ENCODE measurements at regions not wholly inside any gene's neighbourhood (a gene's known extent, or its start where the extent isn't known, plus 50 kb on each side); places are given as distances from the start of the nearest gene placed in this dataset.

DNA sequence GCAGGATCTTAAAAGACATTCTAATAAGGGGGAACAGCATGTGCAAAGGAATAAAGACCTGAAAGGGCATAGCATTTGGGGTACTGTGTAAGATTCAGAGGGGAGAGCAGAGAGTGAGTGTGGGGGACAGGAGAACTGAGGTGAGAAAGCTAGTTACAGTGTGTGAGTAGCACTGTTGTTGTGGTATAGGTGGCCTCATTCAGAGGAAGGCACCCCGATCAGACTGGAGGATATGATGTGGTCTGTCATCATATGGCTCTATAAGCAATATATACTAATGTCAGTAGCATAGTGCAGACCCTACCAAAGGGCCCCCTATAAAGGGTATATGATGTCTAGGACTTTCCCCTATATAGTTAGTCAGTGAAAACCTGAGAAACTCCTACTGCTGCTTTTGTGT, 175.8 kb downstream of the FMR1NB start:
- no peaks in the 10 kb centered on the region for H3K9me3 Mint-ChIP-seq (ENCODE audit: unreplicated experiment)
- H3K36me3 ChIP-seq (ENCODE audit: insufficient read depth, low read length): no peaks in the 10 kb centered on the region
- H3K9ac ChIP-seq (ENCODE audit: low read length): no peak overlapping the region
- H3K27ac Mint-ChIP-seq (ENCODE audit: unreplicated experiment): no peak overlapping the region
- no peak overlapping the region for H3K27ac ChIP-seq (ENCODE audit: low read depth, low read length)
- no peak overlapping the region for H3K4me3 Mint-ChIP-seq (ENCODE audit: unreplicated experiment)
- no peaks in the 10 kb centered on the region for H3K4me1 Mint-ChIP-seq (ENCODE audit: low read depth, unreplicated experiment)
- H3K36me3 Mint-ChIP-seq (ENCODE audit: low read depth, unreplicated experiment): no peaks in the 10 kb centered on the region
- H3K27me3 Mint-ChIP-seq (ENCODE audit: low read depth, unreplicated experiment): peaks cover 3% of the 10 kb centered on the region
- no peak overlapping the region for H2AFZ ChIP-seq (ENCODE audit: low read depth, low read length)
- no peaks in the 10 kb centered on the region for H3K4me1 ChIP-seq (ENCODE audit: insufficient read depth, low read length)
- no peak for DNase-seq (ENCODE audit: low read depth)
- H3K4me3 ChIP-seq (ENCODE audit: insufficient read depth, low read depth, low read length): no peak overlapping the region
- no peak overlapping the region for H3K4me2 ChIP-seq (ENCODE audit: low read length)
- no peaks in the 10 kb centered on the region for H4K20me1 ChIP-seq (ENCODE audit: insufficient read depth, low read length)
- H3K27me3 ChIP-seq (ENCODE audit: insufficient read depth, low read length): no peaks in the 10 kb centered on the region
- TF ChIP-seq, protein P1, sequence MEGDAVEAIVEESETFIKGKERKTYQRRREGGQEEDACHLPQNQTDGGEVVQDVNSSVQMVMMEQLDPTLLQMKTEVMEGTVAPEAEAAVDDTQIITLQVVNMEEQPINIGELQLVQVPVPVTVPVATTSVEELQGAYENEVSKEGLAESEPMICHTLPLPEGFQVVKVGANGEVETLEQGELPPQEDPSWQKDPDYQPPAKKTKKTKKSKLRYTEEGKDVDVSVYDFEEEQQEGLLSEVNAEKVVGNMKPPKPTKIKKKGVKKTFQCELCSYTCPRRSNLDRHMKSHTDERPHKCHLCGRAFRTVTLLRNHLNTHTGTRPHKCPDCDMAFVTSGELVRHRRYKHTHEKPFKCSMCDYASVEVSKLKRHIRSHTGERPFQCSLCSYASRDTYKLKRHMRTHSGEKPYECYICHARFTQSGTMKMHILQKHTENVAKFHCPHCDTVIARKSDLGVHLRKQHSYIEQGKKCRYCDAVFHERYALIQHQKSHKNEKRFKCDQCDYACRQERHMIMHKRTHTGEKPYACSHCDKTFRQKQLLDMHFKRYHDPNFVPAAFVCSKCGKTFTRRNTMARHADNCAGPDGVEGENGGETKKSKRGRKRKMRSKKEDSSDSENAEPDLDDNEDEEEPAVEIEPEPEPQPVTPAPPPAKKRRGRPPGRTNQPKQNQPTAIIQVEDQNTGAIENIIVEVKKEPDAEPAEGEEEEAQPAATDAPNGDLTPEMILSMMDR (IDR thresholded peaks at IDR 0.05; ENCODE audit: insufficient read depth, low read depth, low read length): no peak
- no peak for TF ChIP-seq EZH2 (IDR thresholded peaks at IDR 0.05; ENCODE audit: insufficient read depth, low read length)
- FAIRE-seq: no peak
- H3K9me3 ChIP-seq (ENCODE audit: insufficient read depth, low read depth, low read length): no peaks in the 10 kb centered on the region
- no peaks in the 10 kb centered on the region for H3K79me2 ChIP-seq (ENCODE audit: insufficient read depth, low read length)

GRCh38 chrX:148159796-148160195, 178.7 kb downstream of the FMR1NB start:
- no peak overlapping the region for H3K4me3 Mint-ChIP-seq (ENCODE audit: unreplicated experiment)
- no peaks in the 10 kb centered on the region for H3K9me3 ChIP-seq (ENCODE audit: insufficient read depth, low read depth, low read length)
- no peak for FAIRE-seq

GRCh38 chrX:148161701-148162100, 180.6 kb downstream of the FMR1NB start:
- Histone ChIP-seq H3K4me2 (ENCODE audit: low read length) (no peak overlapping the region), H3K9me3 (ENCODE audit: insufficient read depth, low read depth, low read length) (no peaks in the 10 kb centered on the region), H3K36me3 (ENCODE audit: insufficient read depth, low read length) (no peaks in the 10 kb centered on the region), H3K27ac (ENCODE audit: low read depth, low read length) (no peak overlapping the region), H3K27me3 (ENCODE audit: insufficient read depth, low read length) (no peaks in the 10 kb centered on the region), H2AFZ (ENCODE audit: low read depth, low read length) (no peak overlapping the region), H3K4me1 (ENCODE audit: insufficient read depth, low read length) (no peaks in the 10 kb centered on the region), H3K9ac (ENCODE audit: low read length) (no peak overlapping the region), H3K4me3 (ENCODE audit: insufficient read depth, low read depth, low read length) (no peak overlapping the region), H4K20me1 (ENCODE audit: insufficient read depth, low read length) (no peaks in the 10 kb centered on the region), H3K79me2 (ENCODE audit: insufficient read depth, low read length) (no peaks in the 10 kb centered on the region)
- Mint-ChIP-seq H3K27me3 (ENCODE audit: low read depth, unreplicated experiment) (peaks cover 3% of the 10 kb centered on the region), H3K27ac (ENCODE audit: unreplicated experiment) (no peak overlapping the region), H3K36me3 (ENCODE audit: low read depth, unreplicated experiment) (no peaks in the 10 kb centered on the region), H3K4me3 (ENCODE audit: unreplicated experiment) (no peak overlapping the region), H3K9me3 (ENCODE audit: unreplicated experiment) (no peaks in the 10 kb centered on the region), H3K4me1 (ENCODE audit: low read depth, unreplicated experiment) (no peaks in the 10 kb centered on the region)
- no peak for TF ChIP-seq EZH2 (IDR thresholded peaks at IDR 0.05; ENCODE audit: insufficient read depth, low read length)
- TF ChIP-seq, protein P1 (IDR thresholded peaks at IDR 0.05; ENCODE audit: insufficient read depth, low read depth, low read length): no peak
- DNase-seq (ENCODE audit: low read depth) (no peak), FAIRE-seq (no peak)

More at GRCh38 chrX:148159796-148160195, 178.7 kb downstream of the FMR1NB start:
- Histone ChIP-seq H3K27me3 (ENCODE audit: insufficient read depth, low read length) (no peaks in the 10 kb centered on the region), H3K4me1 (ENCODE audit: insufficient read depth, low read length) (no peaks in the 10 kb centered on the region), H3K79me2 (ENCODE audit: insufficient read depth, low read length) (no peaks in the 10 kb centered on the region), H3K4me3 (ENCODE audit: insufficient read depth, low read depth, low read length) (no peak overlapping the region), H3K36me3 (ENCODE audit: insufficient read depth, low read length) (no peaks in the 10 kb centered on the region), H3K4me2 (ENCODE audit: low read length) (no peak overlapping the region), H2AFZ (ENCODE audit: low read depth, low read length) (no peak overlapping the region), H3K27ac (ENCODE audit: low read depth, low read length) (no peak overlapping the region), H4K20me1 (ENCODE audit: insufficient read depth, low read length) (no peaks in the 10 kb centered on the region), H3K9ac (ENCODE audit: low read length) (no peak overlapping the region)
- Mint-ChIP-seq H3K9me3 (ENCODE audit: unreplicated experiment) (no peaks in the 10 kb centered on the region), H3K27me3 (ENCODE audit: low read depth, unreplicated experiment) (peaks cover 3% of the 10 kb centered on the region), H3K36me3 (ENCODE audit: low read depth, unreplicated experiment) (no peaks in the 10 kb centered on the region), H3K27ac (ENCODE audit: unreplicated experiment) (no peak overlapping the region), H3K4me1 (ENCODE audit: low read depth, unreplicated experiment) (no peaks in the 10 kb centered on the region)
- TF ChIP-seq, protein P1 (IDR thresholded peaks at IDR 0.05; ENCODE audit: insufficient read depth, low read depth, low read length): no peak
- no peak for TF ChIP-seq EZH2 (IDR thresholded peaks at IDR 0.05; ENCODE audit: insufficient read depth, low read length)
- DNase-seq (ENCODE audit: low read depth): no peak
